Ovary (tissue), 3 donors: ENCODE measurements at regions not wholly inside any gene's neighbourhood (a gene's known extent, or its start where the extent isn't known, plus 50 kb on each side); places are given as distances from the start of the nearest gene placed in this dataset.

ENCODE experiments used
- CTCF ChIP-seq, 3 donors: fragments of 450-650 bp in 2 of 3; fragments of 200-600 bp in 1 of 3; IDR thresholded peaks; one replicate each; pipeline versions ENCODE4 v1.5.1 to v1.8.0; 2016 to 2022; ENCODE audit warnings: antibody characterized with exemption in 3 of 3, mild to moderate bottlenecking in 1 of 3
- POLR2A ChIP-seq: fragments of 450-650 bp; IDR thresholded peaks from one replicate; pipeline ENCODE4 v1.6.1; 2017; ENCODE audit warnings: antibody characterized with exemption, mild to moderate bottlenecking, moderate library complexity
- donor health status: DM: no; HTN: no; CAD: no.

DNA sequence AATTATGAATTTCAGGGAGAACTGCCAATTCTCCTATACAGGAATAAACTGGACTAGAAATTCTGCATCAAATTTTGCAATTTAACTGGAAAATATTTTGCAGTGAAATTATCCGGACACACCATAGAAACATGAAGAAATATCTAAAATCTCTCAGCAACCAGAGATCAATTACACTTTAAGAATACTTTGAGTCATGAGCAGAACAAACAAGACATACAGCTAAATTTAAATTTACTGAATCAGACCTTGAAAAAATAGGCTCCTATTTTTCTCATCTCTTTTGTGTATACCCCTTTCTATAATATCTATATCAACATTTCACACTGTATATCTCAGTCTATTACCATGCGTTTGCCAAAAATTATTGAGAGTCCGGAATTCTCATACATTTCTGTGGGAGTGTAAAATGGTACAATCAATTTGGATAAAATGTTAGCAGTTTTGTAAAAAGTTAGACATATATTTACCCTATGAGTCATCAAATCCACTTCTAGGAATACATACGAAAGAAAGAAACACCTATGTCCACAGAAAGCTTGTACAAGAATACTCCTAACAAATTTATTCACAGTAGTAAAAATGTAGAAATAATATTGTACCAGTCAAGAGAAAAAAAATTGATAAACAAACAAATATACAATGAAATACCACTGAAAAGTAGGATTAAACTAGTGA, 593.1 kb upstream of the NECTIN3 start:
- TF ChIP-seq CTCF (IDR thresholded peaks at IDR 0.05) = no peak
- TF ChIP-seq POLR2A = no peak
